Hematopoietic multipotent progenitor cell (in vitro differentiated cells): ENCODE measurements at regions not wholly inside any gene's neighbourhood (a gene's known extent, or its start where the extent isn't known, plus 50 kb on each side); places are given as distances from the start of the nearest gene placed in this dataset.

ENCODE experiments used
- DNase-seq, 3 donors: peaks; one replicate each; pipeline ENCODE4 v3.0.0-alpha.2; 2011 to 2015; ENCODE audit warnings: low read depth in 2 of 3, low spot score in 2 of 3

DNA sequence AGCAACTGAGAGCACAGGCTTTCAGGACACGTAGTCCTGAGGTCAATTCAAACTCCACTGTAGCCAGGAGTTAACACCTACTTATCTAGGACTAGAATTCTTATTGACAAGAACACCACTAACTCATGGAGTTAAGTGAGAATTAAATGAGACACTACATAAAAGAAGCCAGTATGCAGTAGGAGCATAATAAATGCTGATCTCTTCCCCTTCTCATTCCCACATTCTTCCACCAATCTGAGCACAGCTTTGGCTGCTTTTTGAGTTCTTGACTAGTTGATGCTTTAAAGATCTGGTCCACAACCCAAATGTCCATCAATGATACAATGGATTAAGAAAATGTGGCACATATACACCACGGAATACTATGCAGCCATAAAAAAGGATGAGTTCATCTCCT lies 55.2 kb downstream of the TTC32 start:
- DNase-seq: no peak

GRCh38 chr2:19846030-19846429 lies 55.8 kb downstream of the TTC32 start:
- DNase-seq: no peak

GRCh38 chr2:19845323-19845920 lies 56.4 kb downstream of the TTC32 start:
- DNase-seq: no peak

- no peak for DNase-seq
Measured at GRCh38 chr2:19844750-19845149, 57.0 kb downstream of the TTC32 start.

DNA sequence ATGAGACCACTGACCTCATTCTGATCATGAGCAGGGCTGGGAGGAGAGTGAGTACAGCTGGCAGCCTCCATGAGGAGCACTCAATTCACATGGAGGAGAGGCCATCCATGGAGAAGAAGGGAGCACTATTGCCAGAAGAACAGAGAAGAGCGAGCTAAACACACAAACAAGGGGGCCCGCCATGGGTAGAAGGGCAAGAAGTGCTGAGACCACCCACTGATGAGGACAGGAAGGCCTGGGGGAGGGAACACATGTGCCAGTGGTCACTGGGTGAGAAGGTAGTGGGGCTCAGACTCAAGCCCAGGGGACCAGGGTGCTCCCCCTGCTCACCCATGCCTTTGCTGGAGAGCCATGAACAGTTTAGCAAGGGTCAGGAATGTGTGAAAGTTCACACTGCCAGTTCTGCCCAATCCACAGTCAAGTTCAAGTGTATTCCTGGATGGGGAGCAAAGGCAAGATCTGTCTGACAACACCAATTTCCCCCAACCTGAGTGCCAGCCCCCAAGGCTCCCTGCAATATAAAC lies 57.7 kb downstream of the TTC32 start:
- no peak for DNase-seq

DNA sequence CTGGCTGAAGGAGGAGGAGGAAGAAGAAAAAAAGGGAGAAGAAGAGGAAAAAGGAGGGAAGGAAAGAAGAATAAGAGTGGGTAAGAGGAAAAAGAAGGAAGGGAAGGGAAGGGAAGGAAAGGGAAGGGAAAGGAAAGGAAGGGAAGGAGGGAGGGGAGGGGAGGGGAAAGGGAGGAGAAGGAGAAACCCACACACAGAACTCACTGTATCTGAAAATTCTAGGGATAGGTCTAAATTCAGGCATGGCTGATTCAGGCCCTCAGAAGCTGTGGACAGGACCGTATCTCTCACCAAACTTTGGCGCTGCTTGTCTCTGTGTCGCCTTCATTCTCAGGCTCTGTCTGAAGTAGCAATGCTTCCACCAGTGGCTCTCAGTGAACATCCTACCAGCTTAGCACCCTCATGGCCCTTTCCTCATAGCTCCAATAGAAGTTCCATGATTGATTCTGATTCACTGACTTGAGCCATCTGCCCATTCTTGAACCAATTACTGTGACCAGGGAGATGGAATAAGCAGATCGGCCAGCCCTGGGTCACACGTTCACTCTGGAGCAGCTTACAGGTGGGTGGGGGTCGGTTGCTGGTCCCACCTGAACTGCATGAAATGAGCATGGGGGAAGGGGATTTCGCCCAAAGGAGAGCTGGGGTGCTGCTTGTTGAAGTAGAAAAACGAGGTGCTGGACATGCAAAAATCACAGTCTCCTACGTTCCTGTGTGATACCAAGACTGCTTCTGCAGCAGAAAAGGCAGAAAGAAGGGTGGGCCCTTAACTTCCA lies 59.7 kb downstream of the TTC32 start:
- DNase-seq: no peak

GRCh38 chr2:19839438-19839837 lies 62.3 kb downstream of the TTC32 start:
- DNase-seq: no peak

DNA sequence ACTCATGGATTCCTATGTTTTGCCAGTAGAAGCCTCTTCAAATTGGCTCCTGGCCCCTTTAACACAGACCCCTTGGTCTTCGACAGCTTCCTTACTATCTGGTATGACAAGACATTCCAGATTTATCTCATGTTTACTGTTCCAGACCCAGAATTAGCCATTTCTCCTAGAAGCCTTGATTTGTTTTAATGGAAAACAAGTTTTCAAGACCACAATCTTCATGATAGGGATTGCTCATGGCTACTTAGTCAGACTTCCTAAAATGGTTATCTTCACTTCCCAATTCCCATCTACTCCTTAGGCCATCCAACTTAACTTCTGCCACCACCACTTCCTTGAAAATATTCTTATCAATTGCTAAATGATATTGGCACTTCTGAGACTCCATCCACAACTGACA lies 63.2 kb downstream of the TTC32 start:
- DNase-seq: no peak

GRCh38 chr2:19837235-19837766 lies 64.5 kb downstream of the TTC32 start:
- DNase-seq: no peak

DNA sequence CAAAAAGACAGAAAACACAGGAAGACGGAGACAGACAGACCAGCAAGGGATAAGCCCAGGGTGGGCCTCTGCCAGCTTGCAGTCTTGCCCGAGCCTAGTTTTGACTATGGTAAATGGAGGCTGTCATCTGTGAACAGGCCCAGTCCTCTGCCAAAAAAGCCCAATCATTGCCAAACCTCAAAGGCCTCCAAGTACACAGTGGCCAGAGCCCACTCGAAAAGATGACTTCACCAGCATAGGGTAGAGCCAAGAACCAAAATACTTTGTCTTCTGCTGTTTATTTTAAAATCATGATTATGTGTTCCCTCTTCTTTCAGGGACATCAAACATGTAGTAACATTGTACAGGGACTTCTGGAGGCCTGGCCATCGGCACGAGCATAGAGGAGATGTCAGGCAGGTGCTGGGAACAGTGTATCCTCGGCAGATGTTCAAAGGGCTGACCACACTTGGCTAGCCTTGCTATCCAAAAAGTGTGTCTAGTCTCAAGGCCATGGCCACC lies 66.0 kb downstream of the TTC32 start:
- DNase-seq: no peak

DNA sequence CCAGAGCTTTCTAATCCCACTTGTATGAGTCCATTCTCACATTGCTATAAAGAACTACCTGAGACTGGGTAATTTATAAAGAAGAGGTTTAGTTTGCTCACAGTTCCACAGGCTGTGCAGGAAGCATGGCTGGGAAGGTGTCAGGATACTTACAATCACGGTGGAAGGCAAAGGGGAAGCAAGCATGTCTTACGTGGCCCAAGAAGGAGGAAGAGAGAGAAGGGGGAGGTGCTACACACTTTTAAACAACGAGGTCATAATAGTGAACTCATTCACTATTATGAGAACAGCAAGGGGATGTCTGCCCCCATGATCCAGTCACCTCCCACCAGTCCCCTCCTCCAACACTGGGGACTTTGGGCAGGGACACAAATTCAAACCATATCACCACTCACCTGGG lies 67.8 kb downstream of the TTC32 start:
- DNase-seq: no peak

DNA sequence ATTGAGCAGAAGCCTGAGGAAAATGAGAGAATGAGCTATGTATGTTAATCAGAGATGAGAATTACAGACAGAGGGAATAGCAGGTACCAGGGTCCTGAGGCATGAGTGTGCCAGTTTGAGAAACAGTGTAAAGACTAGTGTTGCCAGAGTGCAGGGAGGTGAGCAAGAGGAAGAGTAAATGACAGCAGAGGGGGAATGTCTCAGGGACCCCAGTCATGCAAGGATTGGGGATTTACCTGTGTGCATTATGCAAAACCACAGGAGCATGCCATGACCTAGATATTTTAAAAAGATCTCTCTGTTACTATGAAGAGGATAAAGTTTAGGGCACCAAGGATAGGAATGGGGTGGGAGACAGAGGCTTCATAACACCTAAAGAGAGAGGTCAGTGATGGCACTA lies 72.1 kb downstream of the TTC32 start:
- DNase-seq: no peak

DNA sequence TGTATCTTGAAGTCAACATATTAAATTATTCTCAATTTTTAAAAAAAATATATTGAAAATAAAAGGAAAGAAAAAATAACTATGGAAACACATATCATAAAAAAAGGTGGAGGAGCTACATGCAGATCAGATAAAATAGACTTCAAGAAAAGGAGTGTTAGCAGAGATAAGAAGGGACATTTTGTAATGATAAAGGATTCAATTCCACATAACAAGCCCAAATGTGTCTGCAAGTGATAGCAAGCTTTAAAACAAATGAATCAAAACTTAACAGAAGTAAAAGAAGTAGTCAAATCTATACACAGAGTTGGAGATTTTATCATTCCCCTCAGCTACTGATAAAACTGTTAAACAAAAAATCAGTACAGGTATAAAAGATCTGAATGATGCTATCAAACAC lies 74.9 kb downstream of the TTC32 start:
- DNase-seq: no peak

- no peak for DNase-seq
Measured at GRCh38 chr2:19823507-19823906, 78.3 kb downstream of the TTC32 start.

GRCh38 chr2:19819097-19820065 lies 82.4 kb downstream of the TTC32 start:
- no peak for DNase-seq

DNA sequence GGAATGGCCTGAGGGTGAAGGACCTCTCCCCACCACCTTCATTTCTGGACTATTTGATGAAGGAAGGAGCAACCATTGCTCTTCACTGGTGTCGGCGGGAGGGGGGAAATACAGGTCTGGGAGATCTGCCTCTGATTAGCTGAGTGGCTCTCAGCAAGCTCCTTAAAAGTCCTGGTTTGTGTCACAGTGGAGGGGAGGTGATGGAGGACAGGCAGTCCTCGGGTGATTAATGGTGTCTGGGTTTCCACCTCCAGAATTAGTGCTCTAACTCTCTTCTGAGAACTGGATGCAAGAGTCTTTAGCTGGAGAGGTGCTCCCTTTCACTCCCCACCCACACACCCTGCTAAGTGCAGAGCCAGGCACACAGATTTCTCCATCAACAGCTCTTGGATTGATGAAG lies 83.2 kb downstream of the TTC32 start:
- DNase-seq: no peak

DNA sequence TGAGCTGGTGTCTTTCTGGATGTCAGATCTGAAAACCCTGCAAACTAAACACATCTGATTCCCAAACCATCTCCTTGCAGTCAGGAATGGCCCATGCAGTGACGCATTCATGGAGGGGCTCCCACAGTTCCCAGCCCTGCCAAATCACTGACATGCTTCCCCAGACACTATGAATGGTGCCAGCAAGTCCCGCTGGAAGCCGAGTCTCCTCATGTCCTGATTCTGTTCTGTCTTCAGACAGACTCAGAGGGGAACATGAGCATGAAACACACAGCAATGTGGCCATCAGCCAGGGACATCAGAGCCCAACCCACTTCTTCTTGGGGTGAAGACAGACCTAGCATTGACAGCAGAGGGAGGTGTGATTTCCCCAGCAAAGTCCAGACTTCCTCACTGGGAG lies 83.7 kb downstream of the TTC32 start:
- no peak for DNase-seq

GRCh38 chr2:19815746-19816145 lies 86.0 kb downstream of the TTC32 start:
- no peak for DNase-seq

- DNase-seq: no peak
Measured at GRCh38 chr2:19812166-19812565, 89.6 kb downstream of the TTC32 start.

GRCh38 chr2:19811186-19811585 lies 90.6 kb downstream of the TTC32 start:
- no peak for DNase-seq

- DNase-seq: no peak
Measured at GRCh38 chr2:19810637-19811036, 91.1 kb downstream of the TTC32 start.
